ENCODE measurements at regions not wholly inside any gene's neighbourhood (a gene's known extent, or its start where the extent isn't known, plus 50 kb on each side); places are given as distances from the start of the nearest gene placed in this dataset.

DNA sequence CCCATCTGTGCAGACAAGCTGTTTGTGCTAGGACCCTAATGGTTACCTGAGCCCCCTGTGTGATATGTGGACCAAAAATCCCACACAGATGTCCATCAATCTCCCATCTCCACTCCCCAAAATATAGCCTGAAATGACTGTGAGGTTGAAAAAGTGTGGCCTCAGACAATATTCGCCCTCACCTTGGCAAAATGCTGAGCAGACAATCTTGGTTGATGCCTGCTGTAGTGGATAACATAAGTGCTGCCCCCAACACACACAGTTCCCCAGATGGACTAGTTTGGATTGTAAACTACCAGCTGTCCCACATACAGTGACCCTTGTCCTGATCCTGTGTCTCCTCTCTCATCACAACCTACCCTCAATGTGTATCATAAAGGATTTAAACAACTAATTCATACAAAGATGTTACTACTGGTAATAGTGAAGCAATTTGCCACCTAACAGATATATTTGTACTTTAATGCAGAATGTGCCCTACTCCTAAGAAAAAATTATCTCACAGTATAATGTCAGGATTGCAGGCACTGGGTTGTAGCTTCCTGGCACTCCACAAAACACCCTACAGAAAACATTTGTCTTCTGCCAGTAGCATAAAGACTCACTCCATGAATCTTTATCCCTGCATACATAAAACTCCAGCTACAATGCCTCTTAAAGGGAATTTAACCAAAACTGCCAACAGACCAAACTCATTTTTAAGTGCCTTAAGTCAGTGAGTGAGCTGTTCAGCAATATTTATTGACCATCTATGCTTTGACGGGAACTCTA lies 161.6 kb downstream of the FBXO15 start:
- TF ChIP-seq POLR2AphosphoS5 (IDR thresholded peaks at IDR 0.05) (no peak), POLR2A (IDR thresholded peaks at IDR 0.05) (no peak)
- TF ChIP-seq, protein P1, sequence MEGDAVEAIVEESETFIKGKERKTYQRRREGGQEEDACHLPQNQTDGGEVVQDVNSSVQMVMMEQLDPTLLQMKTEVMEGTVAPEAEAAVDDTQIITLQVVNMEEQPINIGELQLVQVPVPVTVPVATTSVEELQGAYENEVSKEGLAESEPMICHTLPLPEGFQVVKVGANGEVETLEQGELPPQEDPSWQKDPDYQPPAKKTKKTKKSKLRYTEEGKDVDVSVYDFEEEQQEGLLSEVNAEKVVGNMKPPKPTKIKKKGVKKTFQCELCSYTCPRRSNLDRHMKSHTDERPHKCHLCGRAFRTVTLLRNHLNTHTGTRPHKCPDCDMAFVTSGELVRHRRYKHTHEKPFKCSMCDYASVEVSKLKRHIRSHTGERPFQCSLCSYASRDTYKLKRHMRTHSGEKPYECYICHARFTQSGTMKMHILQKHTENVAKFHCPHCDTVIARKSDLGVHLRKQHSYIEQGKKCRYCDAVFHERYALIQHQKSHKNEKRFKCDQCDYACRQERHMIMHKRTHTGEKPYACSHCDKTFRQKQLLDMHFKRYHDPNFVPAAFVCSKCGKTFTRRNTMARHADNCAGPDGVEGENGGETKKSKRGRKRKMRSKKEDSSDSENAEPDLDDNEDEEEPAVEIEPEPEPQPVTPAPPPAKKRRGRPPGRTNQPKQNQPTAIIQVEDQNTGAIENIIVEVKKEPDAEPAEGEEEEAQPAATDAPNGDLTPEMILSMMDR (IDR thresholded peaks at IDR 0.05) = no peak
